T47D (cell line): ENCODE measurements at regions not wholly inside any gene's neighbourhood (a gene's known extent, or its start where the extent isn't known, plus 50 kb on each side); places are given as distances from the start of the nearest gene placed in this dataset.
"Not testable (repeated sequence)": the region's sequence is repeated elsewhere in the genome, so short reads cannot be mapped to it uniquely, and the experiment has no call there.

Source experiments
- DNase-seq, 2 experiments: peaks; one replicate each; pipeline versions ENCODE4 v3.0.0 to v3.0.0-alpha.2; 2011 to 2012; ENCODE audit warnings: low read depth in 1 of 2, low spot score in 1 of 2
- JUND ChIP-seq: IDR thresholded peaks from 2 replicates; pipeline ENCODE4 v1.6.1; 2012; ENCODE audit warnings: low read depth
- in situ Hi-C: cut with HindIII; loops from 2 replicates; pipeline ENCODE4 v1.10.0; 2016; ENCODE audit warnings: low sequenced_read_pairs, low pct_unique_long_range_greater_than_20kb

GRCh38 chr1:193884848-193885558 lies 698.6 kb upstream of the B3GALT2 start:
- in situ Hi-C loops, result no loop called here
- TF ChIP-seq JUND, result no peak
- no peak for DNase-seq

GRCh38 chr1:193877920-193878319 lies 691.5 kb upstream of the B3GALT2 start:
- DNase-seq, in situ Hi-C loops: not testable (repeated sequence)

- no peak for DNase-seq
- in situ Hi-C loops, result no loop called here
- no peak for TF ChIP-seq JUND
These were observed 682.0 kb upstream of the B3GALT2 start for GRCh38 chr1:193868425-193868824.

- no peak for TF ChIP-seq JUND
- in situ Hi-C loops, result no loop called here
- DNase-seq, result no peak
These were observed 669.8 kb upstream of the B3GALT2 start for GRCh38 chr1:193856261-193856660.

GRCh38 chr1:193850745-193851144 lies 664.3 kb upstream of the B3GALT2 start:
- DNase-seq, result no peak
- TF ChIP-seq JUND, result no peak
- in situ Hi-C loops, result no loop called here

GRCh38 chr1:193846876-193847604 lies 660.6 kb upstream of the B3GALT2 start:
- DNase-seq, result no peak
- no peak for TF ChIP-seq JUND
- in situ Hi-C loops, result no loop called here

- no peak for TF ChIP-seq JUND
- no peak for DNase-seq
- in situ Hi-C loops, result no loop called here
These were observed 660.0 kb upstream of the B3GALT2 start for GRCh38 chr1:193846411-193846810.

- in situ Hi-C loops, result no loop called here
- DNase-seq, result no peak
- no peak for TF ChIP-seq JUND
These were observed 655.4 kb upstream of the B3GALT2 start for GRCh38 chr1:193841857-193842256.

- in situ Hi-C loops, result no loop called here
- no peak for TF ChIP-seq JUND
These were observed 645.1 kb upstream of the B3GALT2 start for GRCh38 chr1:193831465-193831864.

GRCh38 chr1:193827516-193827915 lies 641.1 kb upstream of the B3GALT2 start:
- in situ Hi-C loops, result no loop called here
- TF ChIP-seq JUND, result no peak
- DNase-seq, result no peak

More at GRCh38 chr1:193831465-193831864, 645.1 kb upstream of the B3GALT2 start:
- DNase-seq, result no peak

GRCh38 chr1:193819376-193819775 lies 633.0 kb upstream of the B3GALT2 start:
- DNase-seq, result no peak
- in situ Hi-C loops, result no loop called here
- no peak for TF ChIP-seq JUND

GRCh38 chr1:193807208-193807607 lies 620.8 kb upstream of the B3GALT2 start:
- no peak for TF ChIP-seq JUND
- in situ Hi-C loops, result no loop called here
- DNase-seq, result no peak

- in situ Hi-C loops, result no loop called here
- no peak for TF ChIP-seq JUND
- no peak for DNase-seq
These were observed 620.0 kb upstream of the B3GALT2 start for GRCh38 chr1:193806079-193807048.
